NCI-H526 treated with DMSO at 0.1 percent for 48 hours (cell line): ENCODE measurements at regions not wholly inside any gene's neighbourhood (a gene's known extent, or its start where the extent isn't known, plus 50 kb on each side); places are given as distances from the start of the nearest gene placed in this dataset.

Experiments used
- DNase-seq: peaks from one replicate; lab custom pipeline; 2025; lab: John Stamatoyannopoulos, UW

DNA sequence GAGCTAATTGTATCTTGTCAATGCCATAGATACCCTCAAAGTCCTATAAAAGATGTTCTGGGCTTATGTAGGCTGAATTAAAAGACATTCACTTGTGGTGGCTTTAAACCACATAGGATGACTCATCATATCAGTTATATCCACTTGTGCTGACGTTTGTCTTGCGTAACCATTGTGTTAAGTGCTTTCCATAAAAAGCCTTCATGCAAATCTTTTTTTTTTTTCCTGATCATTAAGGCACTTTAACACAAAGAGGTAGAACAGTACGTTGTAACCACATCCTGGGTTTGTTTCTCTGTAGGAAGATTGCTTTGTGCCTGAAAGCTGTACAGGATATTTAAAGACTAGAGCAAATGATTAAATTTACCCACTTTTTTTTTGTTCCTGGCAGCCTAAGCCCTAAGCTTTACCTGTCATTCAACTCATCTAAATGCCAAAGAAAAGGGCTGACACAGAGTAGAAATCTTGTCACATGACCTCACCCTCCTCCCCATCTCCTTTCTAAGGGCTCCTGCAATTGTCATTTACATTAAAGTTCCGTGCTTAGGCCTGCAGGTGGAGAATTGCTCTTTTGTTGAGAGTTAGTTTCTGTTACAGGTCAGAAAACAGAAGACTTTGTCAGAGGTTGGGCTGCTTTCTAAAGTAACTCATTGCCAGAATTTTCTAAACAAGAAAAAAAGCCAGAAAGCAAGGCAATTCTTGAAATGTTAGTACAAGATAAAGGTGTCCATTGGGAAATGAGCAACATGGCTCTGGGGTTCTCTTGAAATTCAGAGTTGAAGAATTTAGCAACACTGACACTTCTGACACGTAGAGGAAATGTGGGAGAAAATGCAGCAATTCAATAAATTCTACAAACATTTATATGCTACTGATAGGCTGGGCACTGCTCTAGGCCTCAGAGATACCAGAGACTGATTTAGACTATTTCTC is 555.6 kb downstream of the PPARGC1A start:
- DNase-seq, result peak; percentile 20

DNA sequence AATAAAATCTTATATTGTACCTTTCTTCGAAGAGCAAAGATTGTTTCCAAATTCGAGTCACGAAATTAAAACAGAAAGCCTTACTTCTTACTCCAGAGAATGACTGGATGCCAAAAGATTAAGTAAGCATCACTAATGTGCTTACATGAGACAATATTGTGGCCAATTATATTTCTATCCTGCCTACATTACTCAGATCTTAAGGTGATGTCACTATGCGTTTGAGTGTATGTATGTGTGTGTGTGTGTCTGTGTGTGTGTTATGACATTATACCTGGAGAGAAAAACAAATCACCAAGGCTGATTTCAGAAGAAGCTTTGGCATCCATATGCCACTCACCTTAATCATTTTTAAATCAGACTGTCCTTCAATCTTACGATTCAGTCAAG is 556.3 kb downstream of the PPARGC1A start:
- no peak for DNase-seq

DNA sequence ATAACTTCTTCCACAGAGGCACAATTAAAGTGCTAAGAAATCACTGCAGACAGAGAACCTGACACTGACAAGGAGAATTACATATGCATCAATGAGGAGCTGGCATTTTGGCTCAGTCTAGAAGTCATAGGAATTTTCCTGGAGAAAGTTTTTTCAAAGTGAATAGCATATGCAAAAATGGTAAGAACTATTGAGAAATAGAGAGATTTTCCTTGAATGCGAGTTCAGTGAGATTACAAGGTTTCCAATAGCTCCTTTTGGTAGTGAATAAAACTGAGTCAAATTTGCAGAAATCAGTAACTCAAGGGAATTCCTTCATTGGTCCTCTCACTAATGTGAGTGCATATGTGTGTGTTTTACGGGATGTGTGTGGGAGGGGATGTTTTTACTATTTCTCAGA is 557.5 kb downstream of the PPARGC1A start:
- no peak for DNase-seq

GRCh38 chr4:23327120-23327519 is 562.7 kb downstream of the PPARGC1A start:
- no peak for DNase-seq

GRCh38 chr4:23324021-23324690 is 565.7 kb downstream of the PPARGC1A start:
- DNase-seq, result no peak

- no peak for DNase-seq
These were observed 566.4 kb downstream of the PPARGC1A start for GRCh38 chr4:23323436-23323835.

GRCh38 chr4:23322732-23323131 is 567.1 kb downstream of the PPARGC1A start:
- no peak for DNase-seq

DNA sequence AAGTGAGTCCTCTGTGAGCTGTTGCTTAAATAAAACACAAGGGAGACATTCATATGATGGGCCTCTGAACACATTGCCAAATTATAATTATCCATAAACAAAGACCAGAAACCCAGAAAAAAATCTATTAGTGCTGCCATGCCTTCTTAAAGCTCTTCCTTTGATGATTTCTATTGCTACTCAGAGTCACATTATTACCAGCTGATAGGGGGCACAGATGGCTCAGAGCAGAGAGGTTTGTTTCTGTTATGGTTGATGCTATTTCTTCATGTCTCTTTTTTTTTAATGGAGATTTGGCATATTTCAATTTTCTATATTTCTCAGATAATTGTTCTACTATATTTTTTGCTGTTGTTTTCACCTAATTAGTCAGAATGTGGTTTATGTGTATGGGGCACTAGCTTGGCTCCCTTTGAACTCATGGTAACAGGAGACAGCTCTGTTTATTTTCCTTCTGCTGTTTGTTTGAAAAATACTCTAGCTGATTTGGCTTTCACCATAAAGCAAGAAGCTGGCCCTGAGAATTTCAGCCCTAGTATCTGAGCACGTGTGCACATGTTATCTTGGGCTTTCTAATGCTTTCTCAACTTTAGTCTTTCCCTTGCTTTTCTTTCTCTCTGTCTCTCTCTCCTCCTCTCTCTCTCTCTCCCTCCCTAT is 568.8 kb downstream of the PPARGC1A start:
- no peak for DNase-seq

DNA sequence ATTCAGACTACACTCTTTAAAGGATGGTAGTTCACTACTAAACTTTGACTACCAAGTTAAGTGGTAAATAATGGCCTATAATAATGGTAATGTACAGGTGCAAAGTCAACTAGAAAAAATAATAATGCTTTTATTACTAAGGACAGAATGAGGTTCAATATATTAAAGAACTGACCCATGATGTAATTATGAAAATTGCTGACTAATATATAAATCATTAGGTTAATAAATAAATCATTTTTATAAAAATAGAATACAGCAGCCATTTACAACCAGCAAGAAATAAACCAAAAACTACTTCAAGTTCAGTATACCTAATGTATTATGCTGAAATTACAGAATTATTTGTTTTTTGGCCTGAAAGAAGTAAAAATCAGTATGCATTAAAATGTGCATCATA is 577.2 kb downstream of the PPARGC1A start:
- DNase-seq, result no peak

- DNase-seq, result no peak
These were observed 577.9 kb downstream of the PPARGC1A start for GRCh38 chr4:23311983-23312382.

GRCh38 chr4:23305026-23305425 is 584.8 kb downstream of the PPARGC1A start:
- no peak for DNase-seq

DNA sequence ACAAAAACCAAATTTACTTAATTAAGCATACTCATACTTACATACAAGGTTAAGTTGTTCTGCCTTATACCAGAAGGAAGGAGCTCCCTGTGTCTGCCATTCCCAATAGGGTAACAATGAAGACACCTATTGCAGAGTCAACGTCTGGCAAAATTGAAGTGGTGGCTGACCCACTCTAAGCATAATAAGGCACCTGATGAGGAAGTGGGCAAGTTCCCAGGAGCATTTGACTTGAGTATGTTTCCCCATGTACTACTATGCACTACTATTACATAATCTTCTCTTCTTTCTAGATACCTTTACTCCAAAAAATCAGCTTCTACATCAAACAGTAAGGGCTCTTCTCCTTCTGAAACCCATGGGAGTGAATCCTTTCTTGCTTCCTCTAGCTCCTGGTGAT is 591.5 kb downstream of the PPARGC1A start:
- no peak for DNase-seq

GRCh38 chr4:23297327-23297726 is 592.5 kb downstream of the PPARGC1A start:
- no peak for DNase-seq

DNA sequence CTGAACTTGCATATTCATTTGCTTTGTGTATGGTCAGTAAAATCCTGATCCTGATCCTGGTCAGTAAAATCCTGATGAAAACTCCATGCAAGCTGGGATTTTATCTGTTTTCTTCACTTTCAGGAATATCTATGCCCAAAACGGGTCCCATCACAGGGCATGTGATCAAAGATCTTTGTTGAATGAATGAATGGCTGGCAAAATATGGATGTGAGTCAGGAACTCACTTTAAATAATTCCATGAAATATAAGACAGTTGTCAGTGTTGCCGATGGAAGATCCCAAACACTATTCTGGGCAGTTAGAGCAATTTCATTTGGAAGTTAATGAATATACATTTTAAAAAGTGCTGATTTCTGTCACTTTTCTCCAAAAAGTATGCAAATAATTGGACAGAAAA is 598.4 kb downstream of the GBA3 start:
- no peak for DNase-seq

- DNase-seq, result no peak
These were observed 597.9 kb downstream of the GBA3 start for GRCh38 chr4:23290656-23291055.

GRCh38 chr4:23279377-23279986 is 586.7 kb downstream of the GBA3 start:
- DNase-seq, result no peak

- DNase-seq, result no peak
These were observed 586.1 kb downstream of the GBA3 start for GRCh38 chr4:23278845-23279244.

DNA sequence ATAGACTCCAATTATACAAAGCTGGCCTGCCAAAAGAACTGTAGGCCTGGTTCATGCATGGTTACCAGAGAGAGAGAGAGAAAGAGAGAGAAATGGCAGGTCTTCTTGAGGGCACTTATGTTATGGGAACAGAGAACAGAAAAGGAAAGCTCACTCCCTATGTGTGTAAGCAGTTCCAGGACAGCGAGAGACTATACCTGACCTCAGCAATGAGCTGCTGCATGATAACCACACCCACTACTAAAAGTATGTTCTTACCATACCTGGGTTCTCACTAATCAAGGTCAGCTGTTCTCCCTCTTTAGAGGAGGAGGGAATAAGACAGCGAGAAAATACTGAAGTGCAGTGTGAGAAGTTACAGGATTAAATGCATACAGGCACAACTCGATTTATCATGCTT is 583.3 kb downstream of the GBA3 start:
- DNase-seq, result no peak

GRCh38 chr4:23269566-23269965 is 576.8 kb downstream of the GBA3 start:
- no peak for DNase-seq

GRCh38 chr4:23268072-23268771 is 575.5 kb downstream of the GBA3 start:
- DNase-seq, result no peak

- no peak for DNase-seq
These were observed 573.7 kb downstream of the GBA3 start for GRCh38 chr4:23266401-23266800.

DNA sequence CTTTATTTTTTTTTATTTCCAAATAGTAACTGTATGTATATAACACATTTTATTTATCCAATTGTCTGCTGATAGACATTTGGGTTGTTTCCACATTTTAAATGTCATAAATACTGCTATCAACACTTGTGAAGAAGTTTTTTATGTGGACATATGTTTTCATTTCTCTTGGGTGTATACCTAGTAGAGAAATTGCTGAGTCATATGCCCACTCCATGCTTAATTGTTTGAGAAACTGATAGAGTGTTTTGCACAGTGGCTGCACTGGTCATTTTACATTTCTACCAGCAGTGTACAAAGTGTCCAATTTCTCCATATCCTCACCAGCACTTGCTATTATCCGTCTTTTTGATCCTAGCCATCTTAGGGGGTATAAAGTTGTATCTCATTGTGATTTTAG is 567.8 kb downstream of the GBA3 start:
- DNase-seq, result no peak
